Upper lobe of right lung (tissue), 1 donor: ENCODE measurements at regions not wholly inside any gene's neighbourhood (a gene's known extent, or its start where the extent isn't known, plus 50 kb on each side); places are given as distances from the start of the nearest gene placed in this dataset.

Experiments
- ATAC-seq: fragments of 200-7000 bp; cut with Tn5 transposase; one replicate; pipeline ENCODE4 v1.9.1; 2020; ENCODE audit warnings: mild to moderate bottlenecking, moderate library complexity
- DNase-seq: peaks from one replicate; pipeline ENCODE4 v3.0.0-alpha.2; 2020
- H3K27ac ChIP-seq: fragments of 200-600 bp; one replicate; pipeline ENCODE4 v1.8.0; 2022
- H3K27me3 ChIP-seq: fragments of 200-600 bp; one replicate; pipeline ENCODE4 v1.8.0; 2022; ENCODE audit warnings: mild to moderate bottlenecking
- H3K36me3 ChIP-seq: fragments of 200-600 bp; one replicate; pipeline ENCODE4 v1.8.0; 2022
- H3K4me1 ChIP-seq: fragments of 200-600 bp; one replicate; pipeline ENCODE4 v1.8.0; 2022
- H3K4me3 ChIP-seq: fragments of 200-600 bp; one replicate; pipeline ENCODE4 v1.8.0; 2022; ENCODE audit warnings: mild to moderate bottlenecking
- H3K9me3 ChIP-seq: fragments of 200-600 bp; one replicate; pipeline ENCODE4 v1.8.0; 2022
- intact Hi-C: fragments of 100-400 bp; cut with DNase I; formaldehyde crosslinking; loops from one replicate; pipeline ENCODE4 v1.11.0; 2022
- TF ChIP-seq, protein P1 (sequence below): fragments of 200-600 bp; IDR thresholded peaks from one replicate; pipeline ENCODE4 v1.8.0; 2022; ENCODE audit warnings: antibody characterized with exemption
- donor health status: DM: no; HTN: yes; CAD: no; lungs with severe emphysema.

DNA sequence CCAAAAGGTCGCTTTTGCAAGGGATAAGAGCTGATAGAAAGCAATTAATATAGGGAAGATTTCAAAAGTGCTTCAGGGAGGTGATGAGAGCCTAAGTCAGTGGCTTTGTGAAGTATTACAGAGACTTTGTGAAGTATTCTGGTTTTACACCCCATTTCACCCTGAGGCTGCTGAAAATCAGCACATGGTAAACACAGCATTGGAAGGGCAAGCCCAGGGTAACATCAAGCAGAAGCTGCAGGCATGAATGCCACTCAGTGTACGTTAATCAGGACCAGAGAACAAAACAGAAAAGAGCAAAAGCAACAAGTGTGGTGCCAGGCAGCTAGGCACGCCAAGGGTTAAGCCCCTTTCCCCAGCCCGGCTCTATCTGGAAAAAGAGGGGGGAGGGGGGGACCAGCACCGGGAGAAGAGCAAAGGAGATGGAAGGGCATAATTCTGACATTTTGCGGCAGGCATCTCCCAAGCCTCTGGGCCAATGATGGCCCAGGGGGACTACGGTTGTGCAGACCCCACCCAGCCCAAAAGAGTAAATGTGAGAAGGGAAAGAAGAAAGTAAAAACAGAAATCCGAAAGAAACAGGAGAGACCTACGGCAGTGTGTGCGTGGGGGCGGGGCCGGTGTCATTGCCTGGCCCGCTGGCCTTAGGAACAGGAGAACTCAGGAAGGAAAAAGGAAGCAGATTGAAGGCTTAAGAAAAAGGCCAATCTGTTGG, 58.9 kb downstream of the DHRS2 start:
- intact Hi-C loops = no loop called here
- TF ChIP-seq, protein P1, sequence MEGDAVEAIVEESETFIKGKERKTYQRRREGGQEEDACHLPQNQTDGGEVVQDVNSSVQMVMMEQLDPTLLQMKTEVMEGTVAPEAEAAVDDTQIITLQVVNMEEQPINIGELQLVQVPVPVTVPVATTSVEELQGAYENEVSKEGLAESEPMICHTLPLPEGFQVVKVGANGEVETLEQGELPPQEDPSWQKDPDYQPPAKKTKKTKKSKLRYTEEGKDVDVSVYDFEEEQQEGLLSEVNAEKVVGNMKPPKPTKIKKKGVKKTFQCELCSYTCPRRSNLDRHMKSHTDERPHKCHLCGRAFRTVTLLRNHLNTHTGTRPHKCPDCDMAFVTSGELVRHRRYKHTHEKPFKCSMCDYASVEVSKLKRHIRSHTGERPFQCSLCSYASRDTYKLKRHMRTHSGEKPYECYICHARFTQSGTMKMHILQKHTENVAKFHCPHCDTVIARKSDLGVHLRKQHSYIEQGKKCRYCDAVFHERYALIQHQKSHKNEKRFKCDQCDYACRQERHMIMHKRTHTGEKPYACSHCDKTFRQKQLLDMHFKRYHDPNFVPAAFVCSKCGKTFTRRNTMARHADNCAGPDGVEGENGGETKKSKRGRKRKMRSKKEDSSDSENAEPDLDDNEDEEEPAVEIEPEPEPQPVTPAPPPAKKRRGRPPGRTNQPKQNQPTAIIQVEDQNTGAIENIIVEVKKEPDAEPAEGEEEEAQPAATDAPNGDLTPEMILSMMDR = no peak
- H3K4me3 ChIP-seq = peak overlapping the region; percentile 32
- no peaks in the 10 kb centered on the region for H3K9me3 ChIP-seq
- no peak overlapping the region for H3K27ac ChIP-seq
- H3K4me1 ChIP-seq = peaks cover 18% of the 10 kb centered on the region
- H3K36me3 ChIP-seq = no peaks in the 10 kb centered on the region
- ATAC-seq (peak; percentile 59), DNase-seq (no peak)
- H3K27me3 ChIP-seq = no peaks in the 10 kb centered on the region

DNA sequence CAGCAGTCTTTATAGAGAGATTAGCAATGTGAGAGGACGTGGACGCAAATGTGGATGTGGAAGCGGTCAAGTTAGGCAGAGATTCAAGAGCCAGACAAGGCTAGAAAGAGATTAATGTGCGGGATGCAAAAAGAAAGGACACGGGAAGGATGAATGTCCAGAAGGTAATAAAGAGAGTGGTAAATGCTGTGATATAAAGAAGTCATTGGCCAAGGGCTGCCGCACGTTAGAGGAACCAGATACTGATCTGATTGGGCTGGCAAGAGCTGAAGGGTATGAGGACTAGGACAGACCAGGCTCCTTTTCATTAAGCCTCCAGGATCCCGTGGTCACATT, 59.5 kb downstream of the DHRS2 start:
- H3K4me3 ChIP-seq = peak overlapping the region; percentile 32
- no peaks in the 10 kb centered on the region for H3K27me3 ChIP-seq
- intact Hi-C loops = no loop called here
- no peak overlapping the region for H3K27ac ChIP-seq
- DNase-seq = no peak
- no peaks in the 10 kb centered on the region for H3K9me3 ChIP-seq
- H3K36me3 ChIP-seq = no peaks in the 10 kb centered on the region
- TF ChIP-seq, protein P1 = no peak
- H3K4me1 ChIP-seq = peaks cover 18% of the 10 kb centered on the region
- ATAC-seq = peak; percentile 8

DNA sequence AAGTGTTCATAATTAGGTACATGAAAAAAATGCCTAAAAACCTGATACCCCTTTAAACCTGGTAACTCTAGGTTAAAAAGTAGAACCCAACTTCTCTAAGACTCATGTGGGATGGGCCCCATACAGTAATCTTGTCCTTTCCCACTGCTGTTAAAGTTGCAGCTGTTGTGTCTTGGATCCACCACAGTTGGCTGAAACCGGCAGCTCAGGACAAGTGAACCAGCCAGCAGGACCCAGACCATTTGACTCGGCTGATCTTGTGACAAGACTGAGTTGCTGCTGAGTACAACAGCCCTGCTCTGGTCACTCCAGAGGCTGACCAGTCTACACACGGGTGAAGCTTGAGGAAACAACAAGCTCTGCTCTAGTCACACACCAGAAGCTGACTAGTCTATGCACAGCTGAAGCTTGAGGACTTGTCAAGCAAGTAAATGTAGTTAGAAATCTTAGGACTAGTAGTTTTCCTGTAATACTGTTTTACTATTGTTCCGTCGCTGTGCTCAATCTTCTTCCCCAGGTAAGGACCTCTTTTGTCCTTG, 60.6 kb downstream of the DHRS2 start:
- TF ChIP-seq, protein P1 = no peak
- no peaks in the 10 kb centered on the region for H3K9me3 ChIP-seq
- no peak overlapping the region for H3K4me3 ChIP-seq
- H3K36me3 ChIP-seq = no peaks in the 10 kb centered on the region
- peaks cover 18% of the 10 kb centered on the region for H3K4me1 ChIP-seq
- no peaks in the 10 kb centered on the region for H3K27me3 ChIP-seq
- ATAC-seq (no peak), DNase-seq (no peak)
- H3K27ac ChIP-seq = no peak overlapping the region
- intact Hi-C loops = no loop called here

DNA sequence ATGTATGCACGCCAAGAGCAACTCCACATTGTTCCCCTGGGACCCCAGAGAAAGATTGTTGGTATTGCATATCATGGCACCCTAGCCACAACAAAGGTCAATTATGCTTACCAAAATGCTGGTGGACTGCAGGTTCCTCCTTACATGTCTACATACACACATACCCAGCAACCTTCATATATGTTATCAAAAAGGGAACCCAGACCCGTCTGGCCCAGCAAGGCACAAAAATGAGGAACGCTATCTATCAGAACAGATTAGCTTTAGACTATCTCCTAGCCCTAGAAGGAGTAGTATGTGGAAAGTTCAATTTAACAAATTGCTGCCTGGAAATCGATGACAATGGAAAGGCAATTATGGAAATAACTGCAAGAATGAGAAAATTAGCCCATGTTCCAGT, 61.5 kb downstream of the DHRS2 start:
- no peaks in the 10 kb centered on the region for H3K36me3 ChIP-seq
- intact Hi-C loops = no loop called here
- TF ChIP-seq, protein P1 = no peak
- H3K27ac ChIP-seq = no peak overlapping the region
- H3K27me3 ChIP-seq = no peaks in the 10 kb centered on the region
- DNase-seq (no peak), ATAC-seq (no peak)
- H3K9me3 ChIP-seq = no peaks in the 10 kb centered on the region
- H3K4me3 ChIP-seq = no peak overlapping the region
- H3K4me1 ChIP-seq = peaks cover 18% of the 10 kb centered on the region

DNA sequence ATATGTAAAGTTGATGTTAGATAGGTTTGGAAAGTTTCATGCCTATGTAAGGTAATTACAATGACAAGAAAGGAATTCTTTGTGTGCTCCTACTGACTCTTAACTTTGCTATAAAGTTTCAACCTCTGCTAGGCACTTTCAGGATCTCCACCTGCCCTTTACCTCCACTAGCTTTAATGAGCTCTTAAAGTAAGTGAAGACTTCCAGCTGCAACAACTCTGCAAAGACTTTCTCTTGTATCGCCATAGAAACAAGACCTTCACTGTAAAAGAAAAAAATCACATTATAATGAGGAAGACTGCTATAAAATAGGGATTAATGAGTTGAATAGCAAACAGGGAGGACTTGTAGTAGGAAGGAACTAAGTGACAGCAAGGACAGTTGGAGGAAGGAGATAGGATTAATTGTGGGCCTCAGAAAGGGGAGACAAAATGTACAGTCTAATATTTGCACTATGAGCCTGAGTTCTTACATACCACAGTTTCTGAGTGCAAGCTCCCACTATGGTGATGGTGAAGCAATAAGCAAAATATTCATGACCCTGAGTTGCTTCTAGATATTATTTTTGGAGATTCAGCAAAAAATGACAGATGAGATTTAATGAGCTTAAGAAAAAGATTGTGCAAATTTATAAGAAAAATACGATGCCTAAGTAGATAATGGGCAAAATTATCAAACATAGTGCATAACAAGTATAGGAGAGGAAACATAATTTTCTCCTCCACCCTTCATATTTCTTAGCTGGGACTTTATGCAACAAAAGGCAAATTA, 66.7 kb downstream of the DHRS2 start:
- no peaks in the 10 kb centered on the region for H3K4me1 ChIP-seq
- no peaks in the 10 kb centered on the region for H3K27me3 ChIP-seq
- no peak overlapping the region for H3K4me3 ChIP-seq
- peaks cover 10% of the 10 kb centered on the region for H3K9me3 ChIP-seq
- TF ChIP-seq, protein P1 = no peak
- no peaks in the 10 kb centered on the region for H3K36me3 ChIP-seq
- DNase-seq (no peak), ATAC-seq (no peak)
- H3K27ac ChIP-seq = no peak overlapping the region
- intact Hi-C loops = no loop called here
